GM12892 (cell line): ENCODE measurements at regions not wholly inside any gene's neighbourhood (a gene's known extent, or its start where the extent isn't known, plus 50 kb on each side); places are given as distances from the start of the nearest gene placed in this dataset.
"Not testable (repeated sequence)": the region's sequence is repeated elsewhere in the genome, so short reads cannot be mapped to it uniquely, and the experiment has no call there.

Experiments
- DNase-seq: peaks from one replicate; pipeline ENCODE4 v3.0.0; 2011; ENCODE audit not compliant: insufficient read length
- FAIRE-seq: peaks from 2 replicates; lab custom pipeline; 2011; peaks lifted over from hg19 to GRCh38; lab: Jason Lieb, UNC
- POLR2A ChIP-seq: IDR thresholded peaks from 2 replicates; pipeline ENCODE4 v1.6.1; 2011; ENCODE audit warnings: low read depth, low read length, control low read depth
- POLR2AphosphoS5 ChIP-seq: IDR thresholded peaks from 2 replicates; pipeline ENCODE4 v1.6.1; 2011; ENCODE audit warnings: low read depth, low read length, control low read depth
- TAF1 ChIP-seq: IDR thresholded peaks from 2 replicates; pipeline ENCODE4 v1.6.1; 2011; ENCODE audit warnings: low read depth, mild to moderate bottlenecking, control low read depth, low read length, borderline replicate concordance

DNA sequence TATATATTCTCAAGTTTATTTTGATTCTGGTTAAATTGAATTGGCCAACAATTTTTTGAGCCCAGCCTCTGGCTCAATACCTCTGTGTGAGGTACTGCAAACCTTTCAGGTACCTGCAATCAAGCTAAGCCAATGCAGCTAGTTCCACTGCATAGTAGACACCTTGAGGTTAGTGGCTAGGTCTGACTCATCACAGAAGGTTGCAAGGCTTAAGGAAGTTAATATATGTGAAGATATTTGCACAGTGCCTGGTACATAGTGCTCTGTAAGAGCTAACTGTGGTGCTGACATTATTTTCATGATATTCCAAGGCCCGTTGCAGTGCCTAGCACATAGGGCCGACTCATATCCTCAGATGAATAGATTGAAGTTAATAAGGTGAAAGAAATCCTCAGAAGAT is 330.5 kb upstream of the KAZN start:
- FAIRE-seq, result no peak
- TF ChIP-seq POLR2AphosphoS5, result no peak
- no peak for TF ChIP-seq POLR2A
- TF ChIP-seq TAF1, result no peak
- no peak for DNase-seq

DNA sequence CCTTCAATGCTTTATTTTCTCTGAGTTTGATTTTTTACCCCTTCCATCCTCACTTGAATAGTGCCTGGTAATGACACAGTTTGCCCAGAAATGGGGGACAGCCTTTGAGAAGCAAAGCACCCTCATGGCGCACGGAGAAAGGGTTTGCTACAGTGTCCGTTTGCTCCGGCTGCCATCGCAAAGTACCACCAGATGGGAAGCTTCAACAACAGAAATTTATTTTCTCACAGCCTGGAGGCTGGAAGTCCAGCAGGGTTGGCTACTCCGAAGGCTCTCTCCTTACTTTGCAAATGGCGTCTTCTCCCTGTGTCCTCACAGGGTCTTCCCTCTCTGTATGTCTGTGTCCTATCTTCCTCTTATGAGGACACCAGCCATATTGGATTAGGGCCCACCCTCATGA is 327.7 kb upstream of the KAZN start:
- no peak for DNase-seq

GRCh38 chr1:14273811-14274210 is 324.7 kb upstream of the KAZN start:
- FAIRE-seq, result no peak
- TF ChIP-seq POLR2AphosphoS5 (no peak), TAF1 (no peak), POLR2A (no peak)
- DNase-seq, result no peak

More for the DNA sequence above, 327.7 kb upstream of the KAZN start:
- no peak for TF ChIP-seq TAF1
- TF ChIP-seq POLR2A, result no peak
- no peak for TF ChIP-seq POLR2AphosphoS5
- FAIRE-seq, result no peak

GRCh38 chr1:14279891-14280290 is 318.6 kb upstream of the KAZN start:
- not testable (repeated sequence) for FAIRE-seq, DNase-seq

GRCh38 chr1:14280909-14281308 is 317.6 kb upstream of the KAZN start:
- TF ChIP-seq TAF1, result no peak
- no peak for TF ChIP-seq POLR2AphosphoS5
- no peak for TF ChIP-seq POLR2A
- no peak for DNase-seq
- FAIRE-seq, result no peak

GRCh38 chr1:14281412-14281811 is 317.1 kb upstream of the KAZN start:
- FAIRE-seq (no peak), DNase-seq (no peak)
- TF ChIP-seq POLR2A (no peak), POLR2AphosphoS5 (no peak), TAF1 (no peak)

DNA sequence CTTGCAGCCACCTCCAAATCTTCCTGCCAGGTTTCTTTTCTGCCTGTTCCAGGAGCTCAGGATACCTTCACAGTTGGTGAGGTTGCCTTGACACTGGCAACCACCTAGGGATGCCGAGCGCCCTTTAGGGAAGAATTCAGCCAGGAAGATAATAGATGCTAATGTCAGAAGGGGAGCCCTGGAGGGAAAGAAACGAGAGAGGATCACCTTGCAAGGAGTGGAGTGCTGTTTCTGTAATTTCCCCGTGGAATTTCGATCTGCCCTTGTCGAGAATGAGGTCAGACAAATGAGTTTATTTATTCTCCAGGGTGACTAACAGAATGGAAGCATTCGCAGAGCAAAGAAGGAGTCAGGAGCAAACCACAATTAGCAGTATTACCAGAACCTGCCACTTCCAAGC is 315.8 kb upstream of the KAZN start:
- DNase-seq (no peak), FAIRE-seq (no peak)
- no peak for TF ChIP-seq POLR2AphosphoS5
- TF ChIP-seq POLR2A, result no peak
- no peak for TF ChIP-seq TAF1

GRCh38 chr1:14285238-14285637 is 313.2 kb upstream of the KAZN start:
- no peak for TF ChIP-seq POLR2A
- no peak for TF ChIP-seq POLR2AphosphoS5
- TF ChIP-seq TAF1, result no peak
- FAIRE-seq, result no peak

GRCh38 chr1:14291182-14291581 is 307.3 kb upstream of the KAZN start:
- not testable (repeated sequence) for DNase-seq, FAIRE-seq

More at GRCh38 chr1:14285238-14285637, 313.2 kb upstream of the KAZN start:
- no peak for DNase-seq

GRCh38 chr1:14292520-14292919 is 306.0 kb upstream of the KAZN start:
- FAIRE-seq (no peak), DNase-seq (no peak)
- no peak for TF ChIP-seq POLR2AphosphoS5
- TF ChIP-seq POLR2A, result no peak
- no peak for TF ChIP-seq TAF1

GRCh38 chr1:14294006-14294405 is 304.5 kb upstream of the KAZN start:
- DNase-seq, result no peak
- FAIRE-seq, result no peak
- TF ChIP-seq POLR2AphosphoS5, result no peak
- TF ChIP-seq TAF1, result no peak
- no peak for TF ChIP-seq POLR2A

DNA sequence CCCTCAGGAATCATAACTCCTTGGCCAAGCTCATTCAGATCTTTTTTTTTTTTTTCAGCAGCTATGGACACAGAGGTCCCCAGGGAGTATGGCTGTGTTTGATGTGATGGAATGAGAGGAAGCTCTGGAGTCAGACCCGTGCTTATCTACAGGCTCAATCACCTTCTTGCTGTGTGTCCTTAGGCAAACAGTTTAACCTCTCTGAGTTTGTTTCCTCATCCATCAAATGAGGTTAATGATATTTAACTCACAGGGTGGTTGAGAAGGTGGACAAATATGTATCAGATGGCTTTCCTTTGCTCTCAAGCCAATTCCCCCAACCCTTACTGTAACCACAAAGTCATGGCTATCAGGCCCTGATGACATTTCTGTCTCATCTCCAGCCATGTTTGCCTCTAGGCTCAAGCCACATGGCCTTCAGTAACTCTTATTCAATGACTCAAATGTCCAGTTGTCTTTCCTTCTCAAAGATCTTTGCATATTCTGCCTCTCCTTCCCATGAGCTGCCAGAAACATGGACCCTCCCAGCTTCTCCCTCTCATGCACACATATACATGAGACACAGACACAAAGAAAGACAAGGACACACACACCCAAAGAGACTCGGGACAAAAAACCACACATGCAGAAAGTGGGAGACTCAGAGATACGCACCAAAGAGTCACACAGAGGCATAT is 303.5 kb upstream of the KAZN start:
- no peak for TF ChIP-seq POLR2AphosphoS5
- no peak for TF ChIP-seq TAF1
- no peak for TF ChIP-seq POLR2A
- no peak for DNase-seq
- FAIRE-seq, result no peak

GRCh38 chr1:14296795-14297194 is 301.7 kb upstream of the KAZN start:
- FAIRE-seq (no peak), DNase-seq (no peak)
- TF ChIP-seq POLR2AphosphoS5 (no peak), POLR2A (no peak), TAF1 (no peak)
